ENCODE measurements at regions not wholly inside any gene's neighbourhood (a gene's known extent, or its start where the extent isn't known, plus 50 kb on each side); places are given as distances from the start of the nearest gene placed in this dataset.
"Not testable (repeated sequence)": the region's sequence is repeated elsewhere in the genome, so short reads cannot be mapped to it uniquely, and the experiment has no call there.

GRCh38 chr13:60924856-60925255, 490.8 kb downstream of the PCDH20 start:
- no peak for DNase-seq (ENCODE audit: low spot score)

- DNase-seq (ENCODE audit: low spot score), result no peak
Measured at GRCh38 chr13:60922576-60923231, 492.9 kb downstream of the PCDH20 start.

GRCh38 chr13:60893801-60894200, 496.8 kb downstream of the TDRD3 start:
- no peak for DNase-seq (ENCODE audit: low spot score)

- no peak for DNase-seq (ENCODE audit: low spot score)
Measured at GRCh38 chr13:60887711-60888110, 490.7 kb downstream of the TDRD3 start.

- no peak for DNase-seq (ENCODE audit: low spot score)
Measured at GRCh38 chr13:60881507-60881906, 484.5 kb downstream of the TDRD3 start.

- DNase-seq (ENCODE audit: low spot score), result no peak
Measured at GRCh38 chr13:60873116-60873515, 476.1 kb downstream of the TDRD3 start.

- DNase-seq (ENCODE audit: low spot score), result no peak
Measured at GRCh38 chr13:60869941-60870613, 473.1 kb downstream of the TDRD3 start.

GRCh38 chr13:60869225-60869624, 472.2 kb downstream of the TDRD3 start:
- DNase-seq (ENCODE audit: low spot score), result no peak

- DNase-seq (ENCODE audit: low spot score), result no peak
Measured at GRCh38 chr13:60862036-60862435, 465.0 kb downstream of the TDRD3 start.

- no peak for DNase-seq (ENCODE audit: low spot score)
Measured at GRCh38 chr13:60857698-60858097, 460.7 kb downstream of the TDRD3 start.

- no peak for DNase-seq (ENCODE audit: low spot score)
Measured at GRCh38 chr13:60852886-60853285, 455.9 kb downstream of the TDRD3 start.

GRCh38 chr13:60851378-60851777, 454.4 kb downstream of the TDRD3 start:
- no peak for DNase-seq (ENCODE audit: low spot score)

GRCh38 chr13:60850526-60850925, 453.5 kb downstream of the TDRD3 start:
- no peak for DNase-seq (ENCODE audit: low spot score)

GRCh38 chr13:60838581-60838980, 441.6 kb downstream of the TDRD3 start:
- no peak for DNase-seq (ENCODE audit: low spot score)

- no peak for DNase-seq (ENCODE audit: low spot score)
Measured at GRCh38 chr13:60837806-60838205, 440.8 kb downstream of the TDRD3 start.

GRCh38 chr13:60836821-60837220, 439.8 kb downstream of the TDRD3 start:
- no peak for DNase-seq (ENCODE audit: low spot score)

- no peak for DNase-seq (ENCODE audit: low spot score)
Measured at GRCh38 chr13:60811581-60811980, 414.6 kb downstream of the TDRD3 start.

GRCh38 chr13:60805640-60806039, 408.6 kb downstream of the TDRD3 start:
- not testable (repeated sequence) for DNase-seq (ENCODE audit: low spot score)

- DNase-seq (ENCODE audit: low spot score), result no peak
Measured at GRCh38 chr13:60798503-60798902, 401.5 kb downstream of the TDRD3 start.

- no peak for DNase-seq (ENCODE audit: low spot score)
Measured at GRCh38 chr13:60797112-60797511, 400.1 kb downstream of the TDRD3 start.

- no peak for DNase-seq (ENCODE audit: low spot score)
Measured at GRCh38 chr13:60794751-60795150, 397.7 kb downstream of the TDRD3 start.

GRCh38 chr13:60790620-60791019, 393.6 kb downstream of the TDRD3 start:
- DNase-seq (ENCODE audit: low spot score), result no peak

GRCh38 chr13:60788156-60788829, 391.3 kb downstream of the TDRD3 start:
- no peak for DNase-seq (ENCODE audit: low spot score)
